GM21737 (cell line): ENCODE measurements at regions not wholly inside any gene's neighbourhood (a gene's known extent, or its start where the extent isn't known, plus 50 kb on each side); places are given as distances from the start of the nearest gene placed in this dataset.
"Not testable (repeated sequence)": the region's sequence is repeated elsewhere in the genome, so short reads cannot be mapped to it uniquely, and the experiment has no call there.

Source experiments
- ATAC-seq: cut with Tn5 transposase; IDR thresholded peaks from one replicate; pipeline ENCODE4 v1.9.1; 2021; ENCODE audit warnings: mild to moderate bottlenecking, moderate library complexity; ENCODE audit not compliant: unreplicated experiment

DNA sequence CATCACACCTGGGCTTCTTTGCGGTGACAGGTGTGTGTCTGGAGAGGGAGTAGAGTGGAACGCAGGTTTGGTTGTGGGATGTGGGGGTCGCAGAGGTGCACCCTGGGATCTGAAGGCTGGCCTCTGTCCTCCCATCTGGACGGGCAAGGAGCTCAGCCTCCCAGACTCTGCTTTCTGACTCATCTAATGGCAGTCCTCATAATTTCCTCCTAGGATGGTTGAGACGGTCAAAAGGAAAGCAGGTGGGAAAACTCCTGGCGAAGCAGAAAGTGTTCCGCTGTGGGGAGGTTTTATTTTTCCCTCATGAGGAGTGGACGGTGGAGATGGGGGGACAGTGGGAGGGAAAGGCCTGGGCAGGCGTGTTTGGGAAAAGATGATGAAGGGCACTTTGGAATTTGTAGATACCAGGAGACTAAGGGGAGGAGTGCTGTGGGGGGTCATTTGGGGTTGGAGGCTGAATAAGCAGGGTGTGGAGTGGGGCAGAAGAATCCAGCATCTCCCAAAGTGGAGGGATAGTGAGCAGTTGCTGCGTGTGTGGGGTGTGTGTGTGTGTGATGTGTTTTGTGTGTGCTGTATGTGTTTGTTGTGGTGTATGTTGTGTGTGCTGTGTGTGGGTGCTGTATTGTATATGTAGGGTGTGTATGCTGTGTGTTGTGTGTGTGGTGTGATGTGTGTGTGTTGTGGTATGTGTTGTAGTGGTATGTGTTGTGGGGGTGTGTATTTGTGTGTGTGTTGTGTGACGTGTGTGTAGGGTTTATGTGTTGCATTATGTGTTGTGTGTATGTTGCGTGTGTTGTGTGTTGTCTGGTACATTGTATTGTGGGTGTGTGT, 97.2 kb upstream of the PODXL start:
- no peak for ATAC-seq

DNA sequence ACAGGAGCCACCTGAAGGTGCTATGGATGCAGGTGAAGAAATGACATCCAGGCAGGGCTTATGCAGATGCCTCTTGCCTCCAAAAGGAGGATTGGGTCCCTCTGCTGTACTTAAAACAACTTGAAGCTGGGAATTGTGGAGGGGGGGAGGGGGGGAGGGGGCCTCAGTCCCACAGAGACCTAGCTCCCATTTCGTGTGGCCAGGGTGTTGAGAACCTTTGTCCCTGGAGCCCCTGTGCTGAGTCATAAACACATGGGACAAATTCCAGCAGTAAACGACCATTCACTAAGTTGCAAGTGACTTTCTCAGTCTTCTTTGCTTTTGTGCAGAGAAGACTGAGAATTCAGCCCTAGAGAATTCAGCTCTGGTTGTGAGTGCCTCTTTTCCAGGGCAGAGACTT, 96.5 kb upstream of the PODXL start:
- no peak for ATAC-seq

DNA sequence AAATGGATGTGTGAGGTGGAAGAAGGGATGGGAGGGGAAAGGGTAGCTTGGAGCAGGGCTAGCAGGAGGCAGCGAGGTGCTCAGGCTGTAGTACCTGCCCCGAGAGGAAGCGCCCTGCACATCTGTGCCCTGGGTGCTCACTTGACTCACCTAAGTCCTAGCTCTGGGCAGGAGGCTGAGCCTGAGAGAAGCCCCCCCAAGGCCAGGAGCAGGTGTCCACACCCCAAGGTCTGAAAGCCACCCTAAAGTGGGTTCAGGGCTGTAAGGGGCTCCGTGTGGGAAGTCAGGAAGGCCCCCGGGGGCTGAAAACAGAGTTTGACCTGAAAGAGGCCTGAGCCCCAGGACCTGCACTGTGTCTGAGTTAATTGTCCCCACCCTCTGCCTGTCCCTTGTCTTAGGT, 95.8 kb upstream of the PODXL start:
- no peak for ATAC-seq

DNA sequence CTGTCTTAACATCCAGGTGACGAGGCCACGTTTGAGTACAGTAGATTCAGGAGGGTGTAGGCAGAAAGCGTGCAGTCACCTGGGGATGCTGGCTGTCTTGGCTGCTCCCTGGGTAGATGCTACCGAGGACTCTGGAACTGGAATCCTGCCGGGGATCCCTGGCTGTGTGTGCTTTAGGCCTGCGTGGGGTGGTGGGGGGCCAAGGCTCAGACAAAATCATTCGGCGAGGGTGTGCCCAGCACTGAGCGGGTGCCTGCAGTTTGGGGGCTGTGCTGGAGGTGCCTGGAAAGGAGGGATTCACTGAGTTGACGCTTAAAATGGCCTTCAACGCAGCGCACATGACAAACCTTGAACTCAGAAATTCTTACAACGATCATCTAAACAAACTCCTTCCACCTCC, 93.5 kb upstream of the PODXL start:
- ATAC-seq = no peak

DNA sequence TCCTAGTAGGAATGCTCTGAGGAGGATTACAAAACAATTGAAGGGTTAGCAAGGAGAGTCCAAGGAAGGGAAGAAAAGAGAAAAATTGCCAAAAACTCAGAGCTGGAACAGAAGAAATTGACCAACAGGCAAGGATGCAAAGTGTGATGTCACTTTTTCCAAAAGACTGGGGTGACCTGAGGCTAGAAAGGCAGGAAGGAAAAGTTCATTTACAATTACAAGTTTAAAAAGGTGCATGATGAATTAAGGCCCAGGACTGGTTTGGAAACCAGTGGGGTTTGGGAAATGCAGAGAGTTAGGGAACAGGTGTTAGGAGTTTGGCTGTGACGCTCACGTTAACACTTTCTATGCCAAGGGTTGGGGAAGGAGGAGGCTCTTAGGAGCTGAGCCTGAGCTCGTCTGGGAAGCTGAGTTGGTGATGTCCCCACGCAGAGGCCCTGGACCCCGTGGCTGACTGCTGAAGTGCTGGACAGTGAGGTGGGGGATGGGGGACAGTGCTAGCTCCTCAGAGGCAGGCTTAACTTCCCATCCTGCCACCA, 92.6 kb upstream of the PODXL start:
- no peak for ATAC-seq

DNA sequence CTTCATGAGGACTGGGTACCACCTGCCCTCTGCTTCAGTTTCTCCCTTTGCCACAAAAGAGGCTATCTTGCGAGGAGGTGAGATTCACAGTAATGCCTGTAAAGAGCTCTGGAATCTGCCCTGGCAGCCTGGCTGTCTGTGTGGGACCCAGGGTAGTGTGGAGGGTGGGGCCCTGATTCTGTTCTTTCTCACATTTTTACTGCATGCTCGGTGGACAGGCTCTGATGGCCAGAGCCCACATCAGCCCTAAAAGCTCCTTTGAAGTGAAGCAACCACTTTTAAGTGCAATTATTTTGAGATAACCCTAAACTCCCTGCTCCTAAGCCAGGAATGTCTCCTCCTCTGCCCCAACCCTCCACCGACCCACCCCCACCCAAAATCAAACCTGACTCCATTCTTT, 92.1 kb upstream of the PODXL start:
- ATAC-seq = no peak

DNA sequence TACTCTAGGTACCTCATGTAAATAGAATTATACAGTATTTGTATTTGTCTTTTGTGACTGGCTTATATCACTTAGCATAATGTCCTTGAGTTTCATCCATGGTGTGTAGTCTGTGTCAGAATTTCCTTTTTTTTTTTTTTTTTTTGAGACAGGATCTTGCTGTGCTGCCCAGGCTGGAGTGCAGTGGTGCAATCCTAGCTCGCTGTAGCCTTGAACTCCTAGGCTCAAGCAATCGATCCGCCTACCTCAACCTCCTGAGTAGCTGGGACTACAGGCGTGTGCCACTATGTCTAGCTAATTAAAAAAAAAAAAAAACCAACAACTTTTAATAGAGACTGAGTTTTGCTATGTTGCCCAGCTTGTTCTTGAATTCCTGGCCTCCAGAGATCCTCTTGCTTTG, 89.8 kb upstream of the PODXL start:
- ATAC-seq = no peak

DNA sequence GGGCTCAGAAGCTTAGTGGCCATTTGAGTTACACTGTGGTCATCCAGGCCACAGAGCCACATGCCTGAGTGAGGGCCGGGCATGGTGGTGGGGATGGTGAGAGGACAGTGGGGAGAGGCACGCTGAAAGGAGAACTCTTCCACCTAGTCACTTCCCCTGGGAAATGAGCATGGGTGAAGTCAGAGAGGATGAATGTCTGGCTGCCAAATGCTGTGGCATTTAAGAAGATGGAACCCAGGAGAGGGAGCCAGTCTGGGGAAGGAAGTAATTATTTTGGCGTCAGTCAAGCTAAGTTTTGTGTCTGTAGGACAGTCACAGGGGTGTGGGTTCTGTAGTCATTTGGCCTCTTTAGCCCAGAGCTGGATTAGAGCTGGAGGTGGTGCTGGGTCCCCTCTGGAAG, 86.0 kb upstream of the PODXL start:
- ATAC-seq = no peak

DNA sequence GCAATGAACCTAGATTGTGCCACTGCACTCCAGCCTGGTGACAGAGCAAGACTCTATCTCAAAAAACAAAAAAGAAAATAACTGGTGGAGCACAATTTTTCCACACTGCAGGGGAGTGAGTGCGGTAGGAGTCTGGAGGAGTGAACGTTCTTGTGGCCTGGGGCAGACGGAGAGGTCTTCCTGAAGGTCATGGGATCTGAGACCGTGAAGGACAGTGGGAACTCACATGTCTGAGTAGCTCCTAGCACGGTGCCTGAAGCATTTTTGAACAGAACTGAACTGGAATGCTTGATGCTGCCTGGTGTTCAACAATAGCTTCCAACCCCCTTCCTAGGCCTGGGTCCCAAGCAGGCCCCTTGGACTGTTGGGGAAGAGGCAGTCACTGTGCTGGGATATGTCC, 84.3 kb upstream of the PODXL start:
- ATAC-seq = no peak

DNA sequence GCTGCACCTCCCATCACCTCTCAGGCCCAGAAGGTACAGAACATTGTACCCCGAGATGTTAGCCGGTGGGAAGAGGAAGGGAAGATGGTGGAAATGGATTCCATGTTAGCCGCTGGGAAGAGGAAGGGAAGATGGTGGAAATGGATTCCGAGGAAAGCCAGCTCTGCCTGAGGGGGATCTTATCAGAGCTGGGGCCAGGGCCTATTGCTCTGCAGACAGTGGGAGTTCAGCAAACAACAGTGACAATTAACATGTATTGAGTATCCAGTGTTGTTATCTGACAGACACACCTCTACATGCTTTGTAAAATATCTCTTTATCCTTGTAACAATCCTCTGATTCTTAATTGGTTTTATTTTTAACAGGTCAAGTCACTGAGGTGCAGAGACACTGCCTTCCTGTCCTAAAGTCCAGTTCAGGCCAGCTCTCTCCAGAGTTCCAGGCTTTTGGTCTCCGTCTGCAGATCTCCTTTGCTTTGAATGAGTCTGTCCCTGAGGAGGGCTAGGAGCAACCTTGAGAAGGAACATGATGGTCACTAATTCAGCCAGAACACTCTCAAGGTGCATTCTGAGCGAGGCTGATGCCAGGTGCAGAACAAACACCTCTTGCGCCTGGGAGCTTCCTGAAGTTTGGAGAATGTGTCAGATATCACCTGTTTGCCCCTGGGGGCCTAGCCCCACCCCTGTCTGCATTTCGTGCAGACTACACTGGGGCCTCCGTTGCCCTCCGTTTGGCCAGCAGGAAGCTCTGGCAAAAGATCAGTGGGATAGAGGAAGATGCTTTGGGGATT, 82.4 kb upstream of the PODXL start:
- ATAC-seq = no peak

DNA sequence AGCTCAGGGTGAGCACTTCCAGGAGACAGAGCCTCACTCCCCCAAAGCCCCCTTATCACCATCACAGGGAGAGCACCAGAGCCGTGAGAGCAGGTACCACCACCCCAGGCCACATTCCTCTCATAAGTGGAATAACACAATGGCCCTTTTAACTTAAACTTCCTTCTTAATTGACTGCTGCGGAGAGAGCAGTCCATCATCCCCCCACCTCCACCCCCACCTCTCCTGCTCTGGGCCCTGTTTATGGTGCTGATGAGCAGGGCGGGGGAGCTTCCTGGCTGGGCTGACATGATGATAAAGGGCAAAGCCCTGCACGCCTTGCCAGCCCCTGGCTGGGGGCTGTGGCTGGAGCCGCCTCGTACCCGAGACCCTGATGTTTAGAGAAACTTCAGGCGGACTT, 81.4 kb upstream of the PODXL start:
- ATAC-seq = no peak

DNA sequence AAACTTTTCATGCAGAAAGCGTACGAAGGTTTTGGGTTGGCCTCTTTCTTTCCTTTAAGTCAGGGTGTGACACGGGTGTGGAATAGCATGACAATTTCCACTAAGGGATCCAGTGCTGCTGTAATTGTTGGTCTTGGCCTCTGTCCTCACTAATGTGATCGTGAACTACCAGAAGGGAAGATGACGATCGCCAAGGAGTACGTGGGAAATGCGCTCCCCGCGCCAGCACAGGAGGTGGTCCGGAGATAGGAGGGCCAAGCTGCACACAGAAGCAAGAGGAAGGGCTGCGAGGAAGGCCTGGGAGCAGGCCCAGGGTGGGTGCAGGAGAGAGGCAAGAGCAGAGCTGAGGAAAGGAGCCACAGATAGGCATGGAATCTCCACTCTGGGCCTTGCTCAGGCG, 79.7 kb upstream of the PODXL start:
- ATAC-seq = no peak

DNA sequence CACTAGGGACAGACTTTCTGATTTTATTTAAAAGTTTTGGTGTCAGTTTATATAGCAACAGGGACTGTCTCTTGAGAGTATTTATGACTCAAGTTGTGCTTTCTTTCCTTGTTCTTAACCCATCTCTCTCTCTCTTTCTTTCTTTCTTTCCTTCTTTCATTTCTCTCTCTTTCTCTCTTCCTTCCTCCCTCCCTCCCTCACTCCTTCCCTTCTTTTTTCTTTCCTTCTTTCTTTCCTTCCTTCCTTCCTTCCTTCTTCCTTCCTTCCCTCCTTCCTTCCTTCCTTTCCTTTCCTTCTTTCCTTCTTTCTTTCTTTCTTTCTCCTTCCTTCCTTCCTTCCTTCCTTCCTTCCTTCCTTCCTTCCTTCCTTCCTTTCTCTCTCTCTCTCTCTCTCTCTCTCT, 77.8 kb upstream of the PODXL start:
- ATAC-seq = not testable (repeated sequence)

DNA sequence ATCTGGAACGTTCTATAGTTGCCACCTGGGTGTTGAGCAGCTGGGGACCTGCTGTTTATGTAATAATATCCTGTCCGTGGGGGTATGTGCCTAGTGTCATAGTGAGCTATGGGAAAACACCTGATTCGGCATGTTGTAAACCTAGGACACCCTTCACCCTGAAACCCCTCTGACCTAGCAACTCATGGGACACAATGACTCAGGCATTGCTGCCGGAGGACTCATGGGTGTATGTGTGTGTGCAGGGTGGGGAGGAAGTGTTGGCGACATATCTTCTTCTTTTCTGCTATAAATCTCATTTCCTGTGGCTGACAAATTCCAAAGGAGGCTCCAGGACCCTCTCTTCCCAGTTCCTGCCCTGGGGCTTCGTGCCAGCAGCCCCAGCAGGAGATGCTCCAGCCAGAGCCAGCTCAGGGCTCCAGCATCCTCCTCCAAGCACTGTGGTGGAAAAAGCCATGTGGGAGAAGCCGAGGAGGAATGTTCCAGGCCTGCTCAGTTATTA, 77.0 kb upstream of the PODXL start:
- no peak for ATAC-seq

DNA sequence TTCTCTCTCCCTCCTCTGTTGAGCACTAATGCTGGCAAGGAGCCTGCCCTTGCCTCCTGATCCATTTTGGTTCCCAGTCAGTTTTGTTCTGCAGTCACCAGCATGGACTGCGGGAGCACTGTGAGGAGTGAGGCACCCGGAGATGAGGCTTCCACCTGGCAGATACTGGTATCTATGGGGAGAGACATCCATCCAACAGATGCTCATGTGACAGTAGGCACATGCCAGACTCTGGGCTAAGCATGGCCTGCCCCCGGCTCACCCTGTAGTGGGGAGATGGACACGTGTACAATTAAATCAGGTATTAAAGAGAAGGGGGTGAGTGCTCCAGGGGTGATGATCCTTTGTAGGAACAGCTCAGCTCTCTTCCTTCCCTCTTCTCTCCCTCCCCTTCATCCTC, 74.0 kb upstream of the PODXL start:
- no peak for ATAC-seq

DNA sequence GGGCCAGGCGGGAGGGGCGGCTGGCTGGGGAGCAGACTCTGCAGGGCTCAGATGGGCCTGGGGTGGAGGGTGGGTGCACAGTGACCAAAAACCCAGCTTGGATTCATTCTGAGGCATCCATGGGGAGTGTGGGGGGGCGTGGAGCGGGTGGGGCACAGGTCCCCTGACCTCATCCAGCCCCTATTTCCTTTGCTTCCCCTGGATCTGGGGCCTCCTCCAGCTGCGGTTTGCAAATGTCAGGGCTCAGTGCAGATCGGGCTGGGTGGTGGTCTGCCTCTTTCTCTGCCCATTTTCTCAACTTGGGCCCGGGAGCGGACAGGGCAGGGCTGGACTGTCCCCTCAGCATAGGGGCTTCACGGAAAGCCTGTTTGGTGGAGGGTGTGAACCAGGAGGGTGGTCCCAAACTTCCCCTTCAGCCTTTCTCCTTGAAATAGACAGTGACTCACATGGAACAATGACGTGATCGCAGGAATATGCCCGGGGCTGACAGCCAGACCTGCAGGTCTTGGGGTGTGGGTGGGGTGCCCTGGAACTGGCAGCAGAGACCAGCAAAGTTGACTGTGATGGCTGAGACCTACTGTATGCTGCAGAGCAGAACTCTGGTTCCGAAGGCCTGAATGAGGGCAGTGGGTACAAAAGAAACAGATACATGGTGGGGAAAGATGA, 72.9 kb upstream of the PODXL start:
- ATAC-seq = no peak

DNA sequence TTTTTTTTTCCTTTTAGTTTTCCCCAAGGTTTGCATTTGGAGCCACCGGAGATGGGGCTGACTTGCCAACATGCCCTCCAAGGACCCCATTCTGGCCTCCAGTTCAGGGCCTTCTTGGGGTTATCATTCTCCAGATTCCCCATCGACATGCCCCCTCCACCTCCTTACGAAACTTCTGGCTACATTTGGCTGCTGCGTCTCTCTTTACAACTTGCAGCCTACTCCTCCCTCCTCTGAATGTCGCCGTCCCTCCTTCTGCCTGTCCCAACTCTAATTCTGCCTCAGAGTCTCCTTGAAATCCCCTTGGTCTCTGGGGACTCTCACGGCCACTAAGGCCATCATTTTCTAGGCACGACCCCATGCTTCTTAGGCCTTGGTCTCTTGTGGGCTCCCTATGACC, 72.2 kb upstream of the PODXL start:
- ATAC-seq = no peak

DNA sequence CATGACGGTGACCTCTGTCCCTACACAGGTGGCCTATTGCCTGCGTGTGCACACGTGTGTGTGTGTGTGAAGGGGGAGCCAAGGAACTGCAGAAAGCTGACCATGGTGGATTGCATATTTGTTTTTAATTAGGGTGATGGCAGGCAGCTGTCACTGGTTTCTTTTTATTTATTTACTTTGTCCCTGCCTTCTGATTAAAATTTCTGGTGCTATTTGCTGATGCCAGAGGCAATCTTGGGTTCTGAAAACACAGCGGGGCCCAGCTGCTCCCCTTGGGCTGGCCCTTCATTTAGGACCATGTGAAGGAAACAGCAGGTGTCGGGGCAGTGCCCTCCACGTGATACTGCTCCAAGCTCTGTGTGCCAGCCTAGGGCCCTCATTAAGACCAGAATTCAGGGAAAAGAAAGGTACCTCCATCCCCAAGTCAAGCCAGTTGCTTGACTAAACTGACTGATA, 71.3 kb upstream of the PODXL start:
- no peak for ATAC-seq

DNA sequence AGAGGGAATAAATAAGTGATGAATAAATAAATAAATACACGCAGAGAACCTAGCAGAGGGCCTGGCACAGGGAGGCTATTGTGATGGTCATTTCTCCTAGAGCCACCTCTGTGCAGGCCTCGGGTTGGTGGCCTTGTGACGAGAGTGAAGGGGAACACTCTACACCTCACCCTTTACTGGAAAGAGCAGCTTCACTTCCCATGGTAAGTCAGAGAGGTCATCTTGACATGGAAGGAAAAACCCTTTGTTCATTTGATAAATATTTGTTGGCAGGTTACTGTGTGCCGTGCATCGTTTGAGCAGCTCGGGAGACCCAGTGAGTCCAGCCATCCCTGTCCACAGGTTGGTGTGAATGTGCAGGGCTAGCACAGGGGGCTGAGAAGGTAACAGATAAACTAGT, 70.2 kb upstream of the PODXL start:
- no peak for ATAC-seq

DNA sequence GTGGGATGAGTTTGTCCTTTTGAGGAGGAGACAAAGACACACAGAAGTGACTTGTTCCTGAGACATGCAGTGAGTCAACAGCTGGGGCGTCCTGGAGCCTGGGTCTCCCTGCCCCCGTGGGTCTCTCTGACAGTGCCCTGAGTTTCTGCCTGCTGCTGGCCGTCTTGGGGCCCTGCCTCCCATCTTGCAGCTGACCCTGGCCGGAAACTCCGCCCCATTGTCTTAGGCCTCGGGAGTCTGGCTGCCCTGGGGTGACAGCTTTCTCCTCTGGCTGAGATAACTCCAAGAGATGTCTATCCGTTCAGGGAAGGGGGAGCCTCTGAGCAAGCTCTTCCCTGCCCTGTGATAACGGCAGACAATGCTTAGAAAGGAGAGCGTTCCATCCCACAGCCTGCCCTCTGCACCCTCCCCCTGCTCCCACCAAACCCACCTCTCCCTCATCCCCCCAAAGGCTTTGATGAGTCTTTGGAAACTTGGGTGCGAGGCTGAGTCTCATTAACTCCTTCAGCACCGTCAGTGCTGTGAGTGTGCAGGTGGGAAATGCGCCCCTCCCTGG, 69.5 kb upstream of the PODXL start:
- ATAC-seq = no peak

DNA sequence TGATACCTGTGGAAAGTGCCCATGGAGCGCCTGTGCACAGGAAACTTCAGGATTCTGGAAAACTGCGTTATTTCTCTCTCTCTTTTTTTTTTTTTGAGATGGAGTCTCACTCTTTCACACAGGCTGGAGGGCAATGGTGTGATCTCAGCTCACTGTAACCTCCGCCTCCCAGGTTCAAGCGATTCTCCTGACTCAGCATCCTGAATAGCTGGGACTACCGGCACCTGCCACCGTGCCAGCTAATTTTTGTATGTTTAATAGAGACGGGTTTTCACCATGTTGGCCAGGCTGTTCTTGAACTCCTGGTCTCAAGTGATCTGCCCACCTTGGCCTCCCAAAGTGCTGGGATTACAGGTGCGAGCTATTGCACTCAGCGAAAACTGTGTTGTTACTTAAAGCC, 68.9 kb upstream of the PODXL start:
- ATAC-seq = not testable (repeated sequence)
